ENCODE measurements at regions not wholly inside any gene's neighbourhood (a gene's known extent, or its start where the extent isn't known, plus 50 kb on each side); places are given as distances from the start of the nearest gene placed in this dataset.

DNA sequence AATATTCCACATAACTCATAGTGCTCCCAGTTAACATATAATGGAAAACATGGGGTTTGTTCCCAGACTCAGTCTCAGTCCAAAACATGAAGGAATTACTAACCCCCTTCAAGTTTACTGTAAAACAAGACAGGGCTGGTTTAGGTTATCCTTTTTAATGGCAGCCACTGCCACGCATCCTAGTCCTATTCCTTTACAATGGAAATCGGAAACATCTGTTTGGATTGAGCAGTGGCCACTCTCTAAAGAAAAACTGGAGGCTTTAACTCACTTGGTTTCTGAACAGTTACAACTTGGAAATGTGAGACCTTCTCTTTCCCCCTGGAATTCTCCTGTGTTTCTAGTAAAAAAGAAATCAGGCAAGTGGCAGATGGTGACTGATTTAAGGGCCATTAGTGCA lies 609.9 kb upstream of the ACO1 start:
- TF ChIP-seq, protein P1, sequence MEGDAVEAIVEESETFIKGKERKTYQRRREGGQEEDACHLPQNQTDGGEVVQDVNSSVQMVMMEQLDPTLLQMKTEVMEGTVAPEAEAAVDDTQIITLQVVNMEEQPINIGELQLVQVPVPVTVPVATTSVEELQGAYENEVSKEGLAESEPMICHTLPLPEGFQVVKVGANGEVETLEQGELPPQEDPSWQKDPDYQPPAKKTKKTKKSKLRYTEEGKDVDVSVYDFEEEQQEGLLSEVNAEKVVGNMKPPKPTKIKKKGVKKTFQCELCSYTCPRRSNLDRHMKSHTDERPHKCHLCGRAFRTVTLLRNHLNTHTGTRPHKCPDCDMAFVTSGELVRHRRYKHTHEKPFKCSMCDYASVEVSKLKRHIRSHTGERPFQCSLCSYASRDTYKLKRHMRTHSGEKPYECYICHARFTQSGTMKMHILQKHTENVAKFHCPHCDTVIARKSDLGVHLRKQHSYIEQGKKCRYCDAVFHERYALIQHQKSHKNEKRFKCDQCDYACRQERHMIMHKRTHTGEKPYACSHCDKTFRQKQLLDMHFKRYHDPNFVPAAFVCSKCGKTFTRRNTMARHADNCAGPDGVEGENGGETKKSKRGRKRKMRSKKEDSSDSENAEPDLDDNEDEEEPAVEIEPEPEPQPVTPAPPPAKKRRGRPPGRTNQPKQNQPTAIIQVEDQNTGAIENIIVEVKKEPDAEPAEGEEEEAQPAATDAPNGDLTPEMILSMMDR (IDR thresholded peaks at IDR 0.05; ENCODE audit: low read length): no peak
- no peak for TF ChIP-seq EZH2 (IDR thresholded peaks at IDR 0.05; ENCODE audit: borderline replicate concordance, low read length)
